ACC112 (cell line): ENCODE measurements at regions not wholly inside any gene's neighbourhood (a gene's known extent, or its start where the extent isn't known, plus 50 kb on each side); places are given as distances from the start of the nearest gene placed in this dataset.

Experiments used
- H2AFZ ChIP-seq: fragments of 200-600 bp; sonication (generic); one replicate; pipeline ENCODE4 v1.6.0; 2017; ENCODE audit warnings: antibody characterized with exemption, low read length; ENCODE audit not compliant: unreplicated experiment
- H3K27ac ChIP-seq: fragments of 200-600 bp; sonication (generic); 2 replicates; pipeline ENCODE4 v1.5.1; 2014; ENCODE audit warnings: low read depth, mild to moderate bottlenecking, antibody characterized with exemption, low read length, moderate library complexity
- H3K27me3 ChIP-seq: fragments of 200-600 bp; sonication (generic); 2 replicates; pipeline ENCODE4 v1.6.1; 2014; ENCODE audit warnings: mild to moderate bottlenecking, antibody characterized with exemption, low read length, moderate library complexity, mixed read lengths; ENCODE audit not compliant: insufficient read depth
- H3K36me3 ChIP-seq: fragments of 200-600 bp; sonication (generic); 2 replicates; pipeline ENCODE4 v1.6.1; 2016; ENCODE audit warnings: mild to moderate bottlenecking, antibody characterized with exemption, low read length, moderate library complexity, mixed read lengths; ENCODE audit not compliant: insufficient read depth
- H3K4me1 ChIP-seq: fragments of 200-600 bp; sonication (generic); one replicate; pipeline ENCODE4 v1.6.1; 2016; ENCODE audit warnings: low read length, mixed read lengths; ENCODE audit not compliant: insufficient read depth, unreplicated experiment, control insufficient read depth
- H3K4me3 ChIP-seq: fragments of 200-600 bp; sonication (generic); 2 replicates; pipeline ENCODE4 v1.5.1; 2014; ENCODE audit warnings: mild to moderate bottlenecking, low read depth, low read length
- H3K79me2 ChIP-seq: fragments of 200-600 bp; sonication (generic); one replicate; pipeline ENCODE4 v1.6.0; 2016; ENCODE audit warnings: low read length; ENCODE audit not compliant: control insufficient read depth, unreplicated experiment, insufficient read depth

GRCh38 chr17:53934931-53935330 lies 112.2 kb downstream of the KIF2B start:
- Histone ChIP-seq H3K36me3 (no peaks in the 10 kb centered on the region), H3K27me3 (no peaks in the 10 kb centered on the region), H3K4me3 (no peak overlapping the region), H3K27ac (no peak overlapping the region), H3K4me1 (no peaks in the 10 kb centered on the region), H3K79me2 (no peaks in the 10 kb centered on the region), H2AFZ (no peak overlapping the region)

DNA sequence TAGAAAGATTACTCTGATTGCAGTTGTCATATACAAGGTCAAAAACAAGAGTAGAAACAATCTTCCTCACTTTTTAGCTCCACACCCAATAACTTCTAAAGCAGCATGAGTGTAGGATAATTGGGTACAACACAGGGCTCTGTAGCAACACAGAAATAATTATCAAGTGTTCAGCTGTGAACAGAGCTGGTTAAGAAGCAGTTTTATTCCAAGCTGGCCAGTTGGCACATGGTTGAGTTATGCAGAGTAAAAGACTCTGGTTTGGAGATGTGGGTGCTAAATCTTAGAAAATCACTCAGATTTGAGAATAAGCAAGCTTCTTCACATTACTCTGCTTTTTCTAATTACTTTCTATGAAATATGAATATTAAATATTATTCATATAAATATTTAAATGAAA lies 118.5 kb downstream of the KIF2B start:
- no peak overlapping the region for H2AFZ ChIP-seq
- no peaks in the 10 kb centered on the region for H3K36me3 ChIP-seq
- H3K79me2 ChIP-seq, result no peaks in the 10 kb centered on the region
- H3K4me1 ChIP-seq, result no peaks in the 10 kb centered on the region
- no peak overlapping the region for H3K27ac ChIP-seq
- no peaks in the 10 kb centered on the region for H3K27me3 ChIP-seq
- H3K4me3 ChIP-seq, result no peak overlapping the region

DNA sequence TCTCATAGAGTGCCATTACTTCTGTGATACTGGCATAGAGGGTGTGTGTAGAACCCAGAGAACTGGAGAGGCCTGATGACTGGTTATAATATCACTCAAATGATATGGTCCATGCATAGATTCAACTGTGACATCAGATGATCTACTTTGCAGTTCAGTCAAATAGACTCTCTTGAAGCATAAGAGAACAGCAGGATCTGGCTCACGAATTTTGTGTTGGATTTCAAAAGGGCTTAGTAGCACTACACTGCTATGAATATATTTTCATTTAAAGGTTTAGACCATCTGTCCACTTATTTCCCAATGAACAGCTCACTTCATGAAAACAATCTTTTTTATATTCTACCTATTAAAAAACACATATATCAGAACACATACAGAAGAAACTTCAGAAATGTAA lies 119.7 kb downstream of the KIF2B start:
- no peak overlapping the region for H3K27ac ChIP-seq
- H3K4me1 ChIP-seq, result no peaks in the 10 kb centered on the region
- H3K27me3 ChIP-seq, result no peaks in the 10 kb centered on the region
- H2AFZ ChIP-seq, result no peak overlapping the region
- H3K36me3 ChIP-seq, result no peaks in the 10 kb centered on the region
- no peak overlapping the region for H3K4me3 ChIP-seq
- H3K79me2 ChIP-seq, result no peaks in the 10 kb centered on the region

- Histone ChIP-seq H2AFZ (no peak overlapping the region), H3K27me3 (no peaks in the 10 kb centered on the region), H3K4me3 (no peak overlapping the region), H3K79me2 (no peaks in the 10 kb centered on the region), H3K36me3 (no peaks in the 10 kb centered on the region), H3K27ac (no peak overlapping the region), H3K4me1 (no peaks in the 10 kb centered on the region)
Observed at GRCh38 chr17:53942898-53943297, 120.2 kb downstream of the KIF2B start.

GRCh38 chr17:53948323-53948722 lies 125.6 kb downstream of the KIF2B start:
- no peaks in the 10 kb centered on the region for H3K36me3 ChIP-seq
- no peaks in the 10 kb centered on the region for H3K4me1 ChIP-seq
- H3K4me3 ChIP-seq, result no peak overlapping the region
- no peaks in the 10 kb centered on the region for H3K27me3 ChIP-seq
- no peak overlapping the region for H2AFZ ChIP-seq
- H3K27ac ChIP-seq, result no peak overlapping the region
- no peaks in the 10 kb centered on the region for H3K79me2 ChIP-seq

GRCh38 chr17:53949473-53950090 lies 126.9 kb downstream of the KIF2B start:
- Histone ChIP-seq H3K4me3 (no peak overlapping the region), H3K27ac (no peak overlapping the region), H3K36me3 (no peaks in the 10 kb centered on the region), H2AFZ (no peak overlapping the region), H3K4me1 (no peaks in the 10 kb centered on the region), H3K79me2 (no peaks in the 10 kb centered on the region), H3K27me3 (no peaks in the 10 kb centered on the region)

- no peak overlapping the region for H3K27ac ChIP-seq
- H3K36me3 ChIP-seq, result no peaks in the 10 kb centered on the region
- H3K79me2 ChIP-seq, result no peaks in the 10 kb centered on the region
- H3K4me1 ChIP-seq, result no peaks in the 10 kb centered on the region
- H2AFZ ChIP-seq, result no peak overlapping the region
- no peaks in the 10 kb centered on the region for H3K27me3 ChIP-seq
- no peak overlapping the region for H3K4me3 ChIP-seq
Observed at GRCh38 chr17:53950207-53950857, 127.6 kb downstream of the KIF2B start.

- no peaks in the 10 kb centered on the region for H3K36me3 ChIP-seq
Observed at GRCh38 chr17:53950858-53951250, 128.1 kb downstream of the KIF2B start.

DNA sequence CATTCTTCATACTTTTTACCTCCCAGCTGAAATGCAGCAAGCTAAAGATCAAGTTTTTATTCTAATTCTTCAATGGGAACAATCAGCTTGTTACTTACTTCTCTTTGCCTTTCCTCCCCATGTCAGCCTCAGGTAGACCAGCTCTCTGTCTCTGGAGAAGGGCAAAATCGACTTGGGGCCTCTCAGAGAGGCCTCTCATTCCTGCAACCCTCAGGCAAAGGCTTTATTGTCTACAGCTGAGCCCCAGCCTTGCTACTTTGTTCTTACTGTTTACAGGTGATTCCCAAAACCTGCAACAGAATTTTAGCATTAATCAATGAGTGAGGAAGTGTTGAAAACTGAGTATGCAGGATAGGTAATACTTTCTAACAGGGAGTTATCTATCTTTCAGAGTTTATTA lies 148.6 kb downstream of the KIF2B start:
- no peak overlapping the region for H2AFZ ChIP-seq
- no peak overlapping the region for H3K27ac ChIP-seq
- no peaks in the 10 kb centered on the region for H3K4me1 ChIP-seq
- H3K4me3 ChIP-seq, result no peak overlapping the region
- H3K36me3 ChIP-seq, result no peaks in the 10 kb centered on the region
- no peaks in the 10 kb centered on the region for H3K27me3 ChIP-seq
- H3K79me2 ChIP-seq, result no peaks in the 10 kb centered on the region

More at GRCh38 chr17:53950858-53951250, 128.1 kb downstream of the KIF2B start:
- no peak overlapping the region for H3K4me3 ChIP-seq
- no peaks in the 10 kb centered on the region for H3K79me2 ChIP-seq
- H2AFZ ChIP-seq, result no peak overlapping the region
- H3K4me1 ChIP-seq, result no peaks in the 10 kb centered on the region
- H3K27me3 ChIP-seq, result no peaks in the 10 kb centered on the region
- no peak overlapping the region for H3K27ac ChIP-seq

GRCh38 chr17:53979991-53980390 lies 157.3 kb downstream of the KIF2B start:
- no peaks in the 10 kb centered on the region for H3K4me1 ChIP-seq
- no peak overlapping the region for H3K27ac ChIP-seq
- no peaks in the 10 kb centered on the region for H3K36me3 ChIP-seq
- H3K79me2 ChIP-seq, result no peaks in the 10 kb centered on the region
- no peak overlapping the region for H2AFZ ChIP-seq
- no peaks in the 10 kb centered on the region for H3K27me3 ChIP-seq
- H3K4me3 ChIP-seq, result no peak overlapping the region

DNA sequence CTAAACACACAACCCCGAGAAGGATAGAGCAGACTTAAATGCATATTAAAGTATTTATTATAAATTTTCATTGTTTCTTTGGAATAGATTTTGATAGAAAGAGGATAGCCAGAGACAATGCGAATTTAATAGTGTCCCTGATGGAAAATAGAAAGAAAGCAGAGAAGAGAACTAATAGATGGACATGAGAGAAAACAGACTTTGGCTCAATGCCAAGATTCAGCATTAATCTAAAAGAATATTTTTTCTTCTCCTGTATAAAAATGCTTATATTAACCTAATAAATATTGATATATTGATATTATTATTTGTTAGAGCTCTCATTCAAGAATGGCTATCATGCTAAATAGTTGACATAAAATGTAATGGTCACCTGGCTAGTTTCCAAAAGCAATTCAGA lies 173.4 kb downstream of the KIF2B start:
- Histone ChIP-seq H2AFZ (no peak overlapping the region), H3K27ac (no peak overlapping the region), H3K4me3 (no peak overlapping the region), H3K4me1 (no peaks in the 10 kb centered on the region), H3K27me3 (no peaks in the 10 kb centered on the region), H3K79me2 (no peaks in the 10 kb centered on the region), H3K36me3 (no peaks in the 10 kb centered on the region)
